MM.1S (cell line): ENCODE measurements at regions not wholly inside any gene's neighbourhood (a gene's known extent, or its start where the extent isn't known, plus 50 kb on each side); places are given as distances from the start of the nearest gene placed in this dataset.

ENCODE experiments used
- DNase-seq: peaks from one replicate; pipeline ENCODE4 v3.0.0-alpha.2; 2015
- H2AFZ ChIP-seq: fragments of 300-600 bp; sonication (generic); 2 replicates; pipeline ENCODE4 v1.6.0; 2016; ENCODE audit warnings: antibody characterized with exemption, low read length
- H3F3A ChIP-seq: fragments of 300-600 bp; sonication (generic); 2 replicates; pipeline ENCODE4 v1.6.1; 2016; ENCODE audit warnings: mild to moderate bottlenecking, antibody characterized with exemption, low read length, moderate library complexity, mixed read lengths; ENCODE audit not compliant: insufficient read depth
- H3K27ac ChIP-seq: fragments of 300-600 bp; sonication (generic); 2 replicates; pipeline ENCODE4 v1.5.1; 2016; ENCODE audit warnings: mild to moderate bottlenecking, low read length
- H3K27me3 ChIP-seq: fragments of 300-600 bp; sonication (generic); replicated peaks from 2 replicates; pipeline ENCODE4 v1.6.0; 2016; ENCODE audit warnings: low read length; ENCODE audit not compliant: insufficient read depth
- H3K36me3 ChIP-seq: fragments of 300-600 bp; sonication (generic); replicated peaks from 2 replicates; pipeline ENCODE4 v1.6.1; 2016; ENCODE audit warnings: mild to moderate bottlenecking, low read length, mixed read lengths; ENCODE audit not compliant: insufficient read depth
- H3K4me1 ChIP-seq: fragments of 300-600 bp; sonication (generic); 2 replicates; pipeline ENCODE4 v1.6.1; 2016; ENCODE audit warnings: low read length, mixed read lengths
- H3K4me2 ChIP-seq: fragments of 300-600 bp; sonication (generic); 2 replicates; pipeline ENCODE4 v1.6.0; 2016; ENCODE audit warnings: low read depth, low read length
- H3K4me3 ChIP-seq: fragments of 300-600 bp; sonication (generic); 2 replicates; pipeline ENCODE4 v1.5.1; 2016; ENCODE audit warnings: low read length, mixed read lengths
- H3K79me2 ChIP-seq: fragments of 300-600 bp; sonication (generic); 2 replicates; pipeline ENCODE4 v1.6.1; 2016; ENCODE audit warnings: mixed run types, low read length, mixed read lengths
- H3K9ac ChIP-seq: fragments of 300-600 bp; sonication (generic); 2 replicates; pipeline ENCODE4 v1.6.1; 2016; ENCODE audit warnings: low read length, mixed read lengths
- H3K9me2 ChIP-seq: fragments of 300-600 bp; sonication (generic); replicated peaks from 2 replicates; pipeline ENCODE4 v1.6.1; 2016; ENCODE audit warnings: mild to moderate bottlenecking, low read length, mixed read lengths; ENCODE audit not compliant: insufficient read depth
- H3K9me3 ChIP-seq: fragments of 300-600 bp; sonication (generic); replicated peaks from 2 replicates; pipeline ENCODE4 v1.6.1; 2016; ENCODE audit warnings: mild to moderate bottlenecking, low read length, mixed read lengths; ENCODE audit not compliant: insufficient read depth
- H4K20me1 ChIP-seq: fragments of 300-600 bp; sonication (generic); 2 replicates; pipeline ENCODE4 v1.6.1; 2016; ENCODE audit warnings: mild to moderate bottlenecking, low read length, moderate library complexity, mixed read lengths; ENCODE audit not compliant: insufficient read depth
- CTCF ChIP-seq: fragments of 300-600 bp; sonication (generic); IDR thresholded peaks from 2 replicates; pipeline ENCODE4 v1.5.1; 2016; ENCODE audit warnings: antibody characterized with exemption, low read length, mixed read lengths
- EZH2 ChIP-seq: fragments of 300-600 bp; sonication (generic); optimal IDR thresholded peaks from 2 replicates; pipeline ENCODE3; 2017; ENCODE audit warnings: low read depth, mild to moderate bottlenecking, antibody characterized with exemption, low read length, mixed read lengths
- EZH2phosphoT487 ChIP-seq: fragments of 300-600 bp; sonication (generic); IDR thresholded peaks from 2 replicates; pipeline ENCODE4 v1.6.1; 2018; ENCODE audit warnings: antibody characterized with exemption, low read length

- no peaks in the 10 kb centered on the region for H3K9me2 ChIP-seq
- H3F3A ChIP-seq: no peaks in the 10 kb centered on the region
- H3K27me3 ChIP-seq: no peaks in the 10 kb centered on the region
- no peak for TF ChIP-seq EZH2phosphoT487
- no peak for TF ChIP-seq CTCF
- TF ChIP-seq EZH2: no peak
- no peak overlapping the region for H3K27ac ChIP-seq
- no peak for DNase-seq
- H2AFZ ChIP-seq: no peak overlapping the region
- no peaks in the 10 kb centered on the region for H3K9me3 ChIP-seq
- H3K4me1 ChIP-seq: no peaks in the 10 kb centered on the region
- H3K36me3 ChIP-seq: no peaks in the 10 kb centered on the region
- H3K79me2 ChIP-seq: no peaks in the 10 kb centered on the region
- no peak overlapping the region for H3K4me2 ChIP-seq
- H4K20me1 ChIP-seq: no peaks in the 10 kb centered on the region
- no peak overlapping the region for H3K4me3 ChIP-seq
- no peak overlapping the region for H3K9ac ChIP-seq
These were observed 1420.8 kb upstream of the SLC10A2 start for GRCh38 chr13:104487006-104487405.

DNA sequence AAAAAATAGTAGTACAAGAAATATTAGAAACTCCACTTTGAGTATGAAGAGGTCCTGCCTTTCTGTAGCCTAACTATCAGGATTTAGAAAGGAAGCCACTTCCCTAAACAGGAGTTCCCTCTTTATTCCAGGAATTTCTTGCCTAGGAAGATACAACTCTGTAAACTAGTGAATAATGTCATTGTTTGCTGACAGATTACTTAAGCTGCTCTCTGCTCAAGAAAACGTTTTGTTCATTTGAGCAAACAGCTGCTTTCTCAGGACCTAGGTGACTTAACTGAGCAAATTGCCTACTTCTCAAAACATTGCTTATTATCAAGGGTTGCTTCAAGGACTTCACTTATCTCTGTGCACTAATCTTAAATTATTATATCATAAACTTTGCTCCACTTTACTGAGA lies 1419.4 kb upstream of the SLC10A2 start:
- H3K36me3 ChIP-seq: no peaks in the 10 kb centered on the region
- H3K27me3 ChIP-seq: no peaks in the 10 kb centered on the region
- no peak for DNase-seq
- no peak overlapping the region for H3K4me3 ChIP-seq
- H3K27ac ChIP-seq: no peak overlapping the region
- H3F3A ChIP-seq: no peaks in the 10 kb centered on the region
- no peaks in the 10 kb centered on the region for H3K9me2 ChIP-seq
- H3K4me1 ChIP-seq: no peaks in the 10 kb centered on the region
- H3K9ac ChIP-seq: no peak overlapping the region
- H3K4me2 ChIP-seq: no peak overlapping the region
- H4K20me1 ChIP-seq: no peaks in the 10 kb centered on the region
- TF ChIP-seq EZH2phosphoT487 (no peak), CTCF (no peak), EZH2 (no peak)
- H3K9me3 ChIP-seq: no peaks in the 10 kb centered on the region
- no peak overlapping the region for H2AFZ ChIP-seq
- H3K79me2 ChIP-seq: no peaks in the 10 kb centered on the region

DNA sequence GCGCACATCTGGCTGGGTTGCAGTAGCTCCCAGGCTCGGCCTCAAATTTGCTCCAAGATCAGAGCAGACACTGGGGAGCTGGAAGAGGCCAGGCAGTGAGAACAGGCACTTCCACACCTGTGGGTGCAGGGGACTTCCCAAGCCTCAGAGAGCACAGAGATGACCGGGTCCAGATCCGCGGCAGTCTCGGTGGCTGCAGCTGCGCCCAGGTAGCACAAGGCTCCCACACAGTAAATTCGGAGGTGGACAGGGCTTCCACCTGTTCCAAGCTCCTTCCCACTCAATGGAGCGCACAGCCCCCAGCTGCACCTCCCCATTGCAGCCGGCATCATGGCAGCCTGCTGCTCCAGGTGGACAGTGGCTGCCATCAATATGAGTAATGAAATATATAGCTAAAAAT lies 1417.4 kb upstream of the SLC10A2 start:
- H3K27ac ChIP-seq: no peak overlapping the region
- DNase-seq: no peak
- no peaks in the 10 kb centered on the region for H3K36me3 ChIP-seq
- no peaks in the 10 kb centered on the region for H3K9me2 ChIP-seq
- no peaks in the 10 kb centered on the region for H3K4me1 ChIP-seq
- no peaks in the 10 kb centered on the region for H3K79me2 ChIP-seq
- H3K4me3 ChIP-seq: no peak overlapping the region
- no peaks in the 10 kb centered on the region for H3F3A ChIP-seq
- H3K9ac ChIP-seq: no peak overlapping the region
- no peak overlapping the region for H2AFZ ChIP-seq
- TF ChIP-seq EZH2 (no peak), CTCF (no peak), EZH2phosphoT487 (no peak)
- H4K20me1 ChIP-seq: no peaks in the 10 kb centered on the region
- H3K4me2 ChIP-seq: no peak overlapping the region
- H3K27me3 ChIP-seq: no peaks in the 10 kb centered on the region
- no peaks in the 10 kb centered on the region for H3K9me3 ChIP-seq

DNA sequence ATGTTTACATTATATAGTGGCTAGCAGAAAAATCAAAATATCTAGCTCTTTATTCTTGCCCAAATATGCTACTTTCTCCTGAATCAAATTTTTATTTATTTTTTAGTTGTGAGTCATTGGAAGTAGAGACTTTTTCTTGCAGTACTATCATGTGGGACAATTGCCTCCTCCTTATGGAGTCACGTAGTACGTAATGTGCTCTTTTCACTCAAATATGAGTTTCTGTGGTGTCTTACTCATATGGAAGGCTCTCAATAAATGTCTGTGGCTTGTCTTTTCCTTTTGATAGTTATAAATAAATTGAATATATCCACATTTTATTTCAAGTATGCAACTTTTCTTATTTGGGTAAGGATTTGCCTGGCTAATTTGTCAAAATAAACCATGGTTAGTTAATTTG lies 1411.0 kb upstream of the SLC10A2 start:
- TF ChIP-seq EZH2: no peak
- TF ChIP-seq EZH2phosphoT487: no peak
- no peak for TF ChIP-seq CTCF
- Histone ChIP-seq H3K4me2 (no peak overlapping the region), H3K9me2 (no peaks in the 10 kb centered on the region), H3K27me3 (no peaks in the 10 kb centered on the region), H3F3A (no peaks in the 10 kb centered on the region), H3K9ac (no peak overlapping the region), H3K9me3 (no peaks in the 10 kb centered on the region), H3K4me1 (no peaks in the 10 kb centered on the region), H3K4me3 (no peak overlapping the region), H4K20me1 (no peaks in the 10 kb centered on the region), H3K27ac (no peak overlapping the region), H3K79me2 (no peaks in the 10 kb centered on the region), H2AFZ (no peak overlapping the region), H3K36me3 (no peaks in the 10 kb centered on the region)
- DNase-seq: no peak
